NCI-H748 treated with DMSO at 0.1 percent for 48 hours (cell line): ENCODE measurements at regions not wholly inside any gene's neighbourhood (a gene's known extent, or its start where the extent isn't known, plus 50 kb on each side); places are given as distances from the start of the nearest gene placed in this dataset.
A peak's percentile ranks its signal among the peaks of the same experiment; 100 is the strongest.

ENCODE experiments used
- DNase-seq: peaks from one replicate; lab custom pipeline; 2025; lab: John Stamatoyannopoulos, UW

DNA sequence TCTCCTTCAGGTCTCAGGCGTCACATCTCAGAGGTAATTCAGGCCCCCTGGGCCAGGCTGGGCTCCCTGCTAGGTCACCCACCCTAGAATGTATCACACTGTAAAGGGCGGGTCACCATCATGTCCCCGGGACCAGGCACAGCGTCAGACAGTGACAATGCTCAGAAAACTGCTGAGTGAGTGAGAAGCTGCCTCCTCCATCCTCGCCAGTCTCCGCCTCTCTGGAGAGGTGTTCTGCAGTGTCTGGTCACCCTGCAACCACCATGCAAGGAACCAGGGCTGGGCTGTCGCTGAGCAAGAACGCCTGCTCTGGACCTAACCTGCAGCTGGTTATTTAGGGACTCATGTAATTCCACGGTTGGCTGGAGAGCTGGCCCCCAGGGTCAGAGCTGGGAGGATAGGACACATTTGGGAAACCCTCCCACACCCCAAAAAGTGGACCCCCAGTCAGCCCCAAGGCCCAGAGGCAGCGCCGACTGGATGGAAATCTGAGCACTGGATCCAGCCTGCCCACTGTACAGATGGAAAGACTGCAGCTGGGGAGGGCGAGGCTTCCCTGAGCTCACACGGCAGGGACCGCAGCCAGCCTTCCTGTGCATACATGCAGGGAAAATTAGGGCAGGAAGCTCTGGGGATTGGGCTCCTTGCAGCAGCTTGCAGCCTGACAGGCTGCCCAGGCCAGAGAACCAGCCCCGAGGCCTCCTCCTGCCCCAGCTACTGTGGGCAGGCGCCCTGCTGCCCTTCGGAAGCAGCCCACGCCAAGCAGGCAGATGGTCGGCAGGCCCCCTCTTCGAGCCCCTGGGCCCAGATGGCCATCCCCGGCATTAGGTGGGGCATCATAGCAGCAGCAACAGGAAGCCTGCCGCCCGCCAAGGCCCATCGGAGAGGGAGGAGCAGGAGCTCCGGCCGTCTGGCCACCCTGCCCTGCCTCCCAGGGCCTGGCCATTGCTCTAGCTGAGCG is 105.4 kb upstream of the ZMIZ1 start:
- DNase-seq, result no peak

DNA sequence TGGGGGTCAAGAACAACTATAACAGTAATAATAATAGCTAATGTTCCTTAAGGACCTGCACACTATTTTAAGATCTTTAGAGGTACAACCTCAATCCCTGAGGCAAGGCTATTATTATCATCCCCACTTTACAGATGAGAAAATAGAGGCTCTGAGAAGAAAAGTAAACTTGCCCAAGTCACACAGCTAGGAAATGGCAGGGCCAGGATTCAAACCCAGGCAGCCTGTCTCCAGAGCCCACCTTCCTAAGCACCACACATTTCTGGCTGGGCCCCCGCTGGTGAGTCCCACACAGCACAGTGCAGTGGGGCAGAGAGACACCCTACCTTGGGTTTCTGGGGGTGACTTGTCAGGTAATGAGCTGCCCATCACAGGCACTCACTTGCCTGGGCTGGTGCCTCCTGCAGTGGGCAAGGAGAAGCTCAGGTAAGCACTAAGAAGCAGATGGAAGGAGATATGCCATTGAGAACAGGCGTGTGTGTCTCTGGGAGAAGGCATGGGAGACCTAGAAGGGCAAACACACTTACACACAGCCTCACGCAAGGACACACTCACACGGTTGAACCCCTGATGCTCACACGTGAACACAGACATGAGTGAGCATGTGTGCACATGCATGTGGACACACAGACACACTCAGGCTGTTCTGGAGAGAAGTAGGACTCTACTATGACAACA is 104.4 kb upstream of the ZMIZ1 start:
- DNase-seq, result no peak

DNA sequence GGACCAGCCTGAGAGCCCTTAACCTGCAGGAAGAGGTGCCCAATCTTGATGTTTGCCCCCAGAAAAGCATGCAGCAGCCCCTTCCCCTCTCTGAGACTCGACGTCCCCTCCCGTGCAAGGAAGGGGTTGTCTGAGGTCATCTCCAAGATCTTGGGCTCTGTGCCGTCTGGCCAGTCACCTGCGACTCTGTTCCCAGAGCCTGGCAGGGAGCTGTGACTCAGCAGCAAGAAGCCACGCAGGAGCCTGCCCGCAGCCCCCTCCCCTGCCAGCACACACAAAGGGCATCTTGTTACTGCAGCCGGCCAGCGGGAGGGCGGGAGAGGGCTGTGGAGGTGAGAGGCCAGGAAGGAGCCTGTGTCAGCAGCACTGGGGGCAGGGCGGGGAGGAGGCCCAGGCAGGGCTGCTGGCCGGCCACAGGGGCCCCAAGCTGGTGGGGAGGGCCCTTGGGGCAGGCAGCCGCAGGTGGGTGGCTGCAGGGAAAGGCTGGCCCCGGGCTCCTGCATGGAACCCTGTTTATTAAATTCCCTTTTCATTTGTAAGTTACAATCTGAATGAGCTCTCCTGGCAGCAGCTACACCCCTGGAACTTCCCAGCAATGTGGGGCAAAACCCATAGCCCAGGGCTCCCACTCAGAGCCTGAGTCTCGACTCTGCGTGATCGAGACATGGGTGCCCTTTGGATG is 103.7 kb upstream of the ZMIZ1 start:
- no peak for DNase-seq

DNA sequence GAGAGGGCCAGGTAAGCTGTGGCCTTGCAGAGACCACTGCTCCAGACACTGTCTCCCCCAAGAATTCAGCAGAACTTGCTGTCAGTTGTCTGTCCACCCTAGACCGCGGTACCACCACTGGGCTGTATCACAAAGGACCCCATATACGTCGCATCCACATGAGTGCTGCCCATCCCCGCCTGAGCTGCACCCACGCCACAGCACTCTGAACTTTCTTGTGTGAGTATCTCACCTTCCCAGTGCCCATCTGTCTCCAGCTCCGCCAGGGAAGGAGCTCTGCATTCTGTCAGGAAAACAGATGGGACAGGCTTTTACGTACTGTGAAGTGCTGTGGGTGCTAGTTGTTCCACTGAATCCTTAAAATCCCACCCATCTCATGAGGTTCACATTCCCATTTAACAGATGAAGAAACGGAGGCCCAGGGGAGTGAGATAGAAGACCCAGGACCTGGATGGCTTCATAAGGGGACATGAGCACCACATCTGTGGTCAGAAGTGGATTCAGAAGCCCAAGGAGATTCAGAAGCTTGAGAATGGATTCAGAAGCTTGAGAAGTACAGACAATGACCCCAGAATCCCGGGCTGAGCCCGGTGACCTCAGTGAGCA is 102.5 kb upstream of the ZMIZ1 start:
- DNase-seq, result no peak

DNA sequence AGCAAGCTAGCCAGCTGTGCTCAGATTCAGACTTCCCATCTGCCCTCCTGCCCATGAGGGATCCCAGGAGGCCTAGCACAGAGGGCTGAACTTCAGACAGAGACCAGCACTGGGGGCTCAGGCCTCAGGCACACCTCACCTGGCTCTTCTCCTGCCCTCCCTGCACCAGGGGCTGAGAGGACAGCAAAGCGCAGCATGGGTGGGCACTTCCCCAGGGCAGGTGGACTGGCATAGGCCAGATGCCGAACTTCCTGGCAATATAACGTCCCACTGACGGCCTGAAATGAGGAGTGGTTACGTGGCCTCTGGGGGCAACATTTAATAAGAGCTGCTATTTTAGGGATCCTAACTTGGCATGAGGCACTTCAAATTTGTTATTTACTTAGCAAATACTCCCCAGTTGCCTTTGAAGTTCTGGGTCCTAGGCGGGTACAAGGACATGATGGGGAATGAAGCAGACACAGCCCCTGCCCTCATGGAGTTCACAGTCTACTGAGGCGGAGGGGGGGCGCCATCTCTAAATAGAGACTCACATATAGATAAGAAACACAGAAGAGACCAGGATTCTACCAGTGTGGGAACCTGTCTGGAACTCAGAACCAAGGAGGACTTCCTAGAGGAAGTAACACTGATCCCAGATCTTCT is 101.8 kb upstream of the ZMIZ1 start:
- DNase-seq, result no peak

DNA sequence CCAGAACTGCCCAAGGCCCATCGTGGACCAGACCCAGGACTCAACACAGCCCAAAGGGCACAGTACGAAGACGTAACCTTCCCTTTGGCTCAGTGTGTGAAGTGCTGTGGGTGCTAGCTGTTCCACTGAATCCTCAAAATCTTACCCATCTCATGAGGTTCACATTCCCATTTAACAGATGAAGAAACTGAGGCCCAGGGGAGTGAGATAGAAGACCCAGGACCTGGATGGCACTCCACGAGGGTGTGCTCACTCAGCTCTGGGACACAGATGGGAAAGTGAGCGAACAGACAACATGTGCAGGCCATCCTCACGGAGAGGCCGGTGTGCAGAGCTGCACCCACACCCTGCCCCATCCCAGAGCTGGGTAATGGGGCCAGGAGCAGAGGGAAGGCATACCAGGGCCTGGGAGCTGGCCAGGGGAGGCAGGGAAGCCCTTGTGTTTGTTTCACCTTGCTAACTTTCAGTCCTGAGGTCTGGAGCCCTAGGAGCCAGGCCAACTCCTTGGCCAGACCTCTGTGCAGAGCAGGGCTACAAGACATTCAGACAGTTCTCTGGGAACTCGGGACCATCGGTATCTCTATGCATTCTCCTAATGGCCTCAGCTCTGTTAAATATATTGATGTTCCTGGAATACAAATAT is 100.3 kb upstream of the ZMIZ1 start:
- DNase-seq, result no peak

DNA sequence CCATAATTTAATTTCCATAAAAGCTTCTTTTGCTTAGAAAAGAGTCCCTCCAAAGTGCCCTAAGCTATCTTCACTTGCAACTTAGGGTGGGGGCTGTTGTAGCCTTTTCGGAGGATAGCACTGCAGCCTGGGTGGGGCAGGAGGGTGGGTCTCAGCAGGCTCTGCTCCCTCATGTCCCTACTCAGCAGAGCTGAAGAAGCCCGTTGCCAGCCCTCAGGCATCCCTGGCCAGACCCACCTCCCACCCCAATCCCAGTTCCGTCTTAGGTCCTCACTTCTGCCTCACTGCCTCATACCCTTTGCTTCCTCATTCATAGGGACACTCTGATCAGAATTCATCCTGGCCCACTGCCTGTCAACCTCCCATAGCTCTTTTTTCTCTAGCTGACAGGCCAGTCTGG is 99.8 kb upstream of the ZMIZ1 start:
- no peak for DNase-seq

DNA sequence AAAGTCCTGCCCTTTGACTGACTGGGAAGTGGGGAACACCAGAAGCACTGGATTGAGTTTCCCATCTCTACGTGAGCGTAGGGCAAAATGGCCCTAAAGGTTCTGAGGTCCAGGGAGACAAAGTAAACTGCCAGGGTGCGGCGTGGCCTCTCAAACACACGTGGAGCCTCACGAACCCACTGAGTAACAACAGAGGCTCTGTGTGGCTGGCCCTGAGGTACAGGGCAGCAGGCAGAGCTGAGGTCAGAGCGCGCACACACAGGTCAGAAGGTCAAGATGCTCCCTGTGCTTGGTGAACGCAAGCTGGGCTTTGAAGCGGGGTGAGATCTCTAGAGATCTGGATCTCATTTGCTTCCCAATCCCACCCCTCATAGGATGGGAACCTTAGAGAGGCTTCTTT is 99.0 kb upstream of the ZMIZ1 start:
- DNase-seq, result no peak

DNA sequence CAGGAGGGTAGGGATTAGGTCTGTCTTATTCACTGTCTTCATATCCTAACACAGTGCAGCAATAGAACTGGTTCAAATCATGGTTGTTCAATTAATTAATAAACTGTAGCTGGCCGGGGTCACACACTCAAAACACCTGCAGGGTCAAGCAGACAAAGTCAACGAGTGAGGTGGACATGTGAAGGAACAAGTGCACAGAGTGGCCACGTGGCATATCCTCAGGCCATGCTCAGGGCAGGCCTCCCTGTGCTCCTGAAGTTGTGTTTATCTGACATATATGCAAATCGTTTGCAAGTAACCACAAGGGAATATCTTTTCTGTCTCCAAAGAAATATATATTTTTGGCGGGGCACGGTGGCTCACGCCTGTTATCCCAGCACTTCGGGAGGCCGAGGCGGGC is 98.5 kb upstream of the ZMIZ1 start:
- no peak for DNase-seq

DNA sequence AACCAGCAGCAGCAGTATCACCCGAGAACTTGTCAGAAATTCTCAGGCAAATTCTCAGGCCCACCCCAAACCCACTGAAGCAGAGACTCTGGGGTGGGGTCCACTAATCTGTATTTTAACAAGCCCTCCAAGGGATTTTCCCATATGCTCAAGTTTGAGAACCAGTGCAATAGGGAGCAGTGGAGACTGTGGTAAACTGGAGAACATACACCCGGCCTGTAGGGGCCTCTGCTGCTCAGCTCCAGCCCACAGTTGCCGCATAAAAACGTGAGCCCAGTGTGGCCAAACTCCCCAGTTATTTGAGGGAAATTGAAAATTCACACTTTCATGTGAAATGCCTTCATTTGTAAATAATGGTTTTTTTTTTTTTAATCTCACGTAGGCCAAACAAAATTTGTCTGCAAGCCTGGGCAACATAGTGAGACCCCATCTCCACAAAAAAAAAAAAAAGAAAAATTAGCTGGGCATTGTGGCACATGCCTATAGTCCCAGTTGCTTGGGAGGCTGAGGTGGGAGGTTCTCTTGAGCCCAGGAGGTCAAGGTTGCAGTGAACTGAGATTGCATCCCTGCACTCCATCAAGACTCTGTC is 97.6 kb upstream of the ZMIZ1 start:
- DNase-seq, result no peak

DNA sequence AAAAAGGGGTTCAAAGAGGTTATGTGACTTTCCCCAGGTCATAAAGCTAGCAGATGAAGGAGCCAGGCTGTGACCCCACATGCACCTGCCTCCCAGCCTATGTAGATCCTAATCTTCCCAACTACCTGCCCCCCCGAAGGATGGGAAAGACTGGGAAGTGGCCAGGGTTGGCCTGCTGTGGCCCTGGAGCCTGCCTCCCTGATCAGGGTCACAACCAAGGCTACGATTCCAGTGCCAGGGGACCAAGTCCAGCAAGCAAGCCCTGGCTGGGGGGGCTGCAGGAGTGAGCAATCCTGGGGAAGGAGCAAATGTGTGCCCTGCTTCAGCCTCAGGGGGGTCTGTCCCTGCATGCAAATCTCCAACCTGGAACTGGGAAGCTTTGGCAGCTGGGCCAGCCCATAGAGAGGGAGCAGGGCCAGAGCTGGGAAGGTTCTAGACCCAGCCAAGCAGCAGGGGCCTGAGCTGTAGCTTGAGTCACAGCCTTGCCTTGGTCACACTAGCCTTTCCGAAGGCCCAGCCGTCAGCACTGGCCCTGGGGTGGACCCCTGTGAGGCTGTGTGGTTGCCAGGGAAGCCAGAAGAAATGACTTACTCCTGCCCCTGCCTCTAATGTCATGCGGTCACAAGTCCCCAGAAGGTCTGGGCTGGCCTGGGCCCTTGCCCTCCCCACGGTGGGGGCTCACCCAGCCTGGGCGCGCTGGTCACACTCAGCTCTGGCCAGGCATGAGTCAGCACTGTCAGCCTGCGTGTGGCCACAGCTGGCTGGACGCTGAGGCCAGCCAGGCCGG is 96.4 kb upstream of the ZMIZ1 start:
- no peak for DNase-seq

DNA sequence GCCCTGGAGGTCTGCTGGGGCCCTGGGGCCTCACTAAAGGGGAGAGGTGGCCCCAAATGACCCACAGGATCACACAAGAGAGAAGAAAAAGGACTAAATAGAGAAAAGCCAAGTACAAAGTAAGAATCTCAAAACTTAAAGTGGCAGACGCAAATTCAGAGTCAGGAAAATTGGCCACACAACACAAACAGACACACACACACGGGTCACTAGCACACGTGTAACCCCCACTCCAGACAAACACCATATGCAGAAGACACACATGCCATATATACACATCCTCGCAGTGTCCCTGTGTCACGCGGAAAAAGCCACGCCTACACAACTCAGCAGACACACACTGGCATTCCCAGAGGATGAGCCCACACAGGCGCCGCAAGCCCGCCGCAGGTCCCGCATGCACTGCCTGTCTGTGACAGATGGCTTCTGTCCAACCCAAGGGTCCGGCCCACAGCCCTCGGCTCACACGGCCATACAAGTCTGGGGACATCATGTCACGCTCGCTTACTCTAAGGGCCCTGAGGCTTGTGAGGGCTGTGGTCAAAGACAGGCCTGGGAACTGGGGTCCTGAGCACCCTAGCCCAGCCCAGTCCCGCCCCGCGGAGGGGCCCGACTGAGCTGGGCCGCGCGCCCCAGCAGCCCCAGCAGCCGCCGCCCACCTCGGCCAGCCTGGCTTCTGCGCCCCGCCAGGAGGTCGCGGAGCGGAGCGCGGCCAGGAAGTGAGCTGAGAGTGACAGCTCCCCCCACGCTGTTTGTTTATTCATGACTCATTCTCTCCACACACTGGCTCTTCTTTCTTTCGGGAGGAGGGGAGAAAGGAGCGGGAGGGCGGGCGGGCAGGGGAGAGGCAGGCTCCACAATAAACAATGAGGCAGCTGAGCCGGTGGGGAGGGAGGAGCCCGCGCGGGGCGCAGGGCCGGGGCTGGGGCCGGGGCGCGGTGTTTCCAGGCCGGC is 95.5 kb upstream of the ZMIZ1 start:
- peak; percentile 76 for DNase-seq

DNA sequence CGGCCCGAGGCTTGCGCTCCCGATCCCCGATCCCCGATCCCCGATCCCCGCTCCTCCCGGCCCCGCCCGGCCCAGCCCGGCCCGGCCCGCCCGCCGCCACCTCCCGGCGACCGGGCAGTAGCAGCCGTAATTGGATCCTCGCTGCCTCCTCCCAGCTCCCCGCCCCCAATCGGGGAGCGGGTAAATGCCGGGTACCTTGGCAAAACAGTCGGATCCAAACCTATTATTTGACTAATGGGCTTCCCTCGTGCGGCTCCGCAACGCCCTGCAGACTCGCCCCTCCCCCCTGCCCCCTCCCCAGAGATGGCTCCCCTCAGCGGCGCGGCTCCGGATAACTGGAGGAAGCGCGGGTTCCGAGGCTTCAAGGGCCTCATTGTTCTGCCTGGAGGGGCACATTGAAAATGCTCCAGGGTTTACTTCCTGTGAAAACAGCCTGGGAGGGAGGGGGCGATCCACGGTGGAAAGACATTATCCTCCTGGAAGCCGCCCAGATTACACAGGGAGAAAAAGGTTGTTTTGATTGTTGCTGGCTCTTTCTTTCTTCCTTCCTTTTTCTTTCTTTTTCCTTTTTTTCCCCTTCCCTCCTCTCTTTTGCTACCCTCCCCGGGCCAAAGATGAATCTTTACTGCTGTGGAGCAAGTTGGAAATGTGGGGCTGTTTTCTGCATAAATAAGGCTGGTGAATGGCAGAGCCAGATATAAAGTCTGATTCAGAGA is 94.7 kb upstream of the ZMIZ1 start:
- DNase-seq, result peak; percentile 72

DNA sequence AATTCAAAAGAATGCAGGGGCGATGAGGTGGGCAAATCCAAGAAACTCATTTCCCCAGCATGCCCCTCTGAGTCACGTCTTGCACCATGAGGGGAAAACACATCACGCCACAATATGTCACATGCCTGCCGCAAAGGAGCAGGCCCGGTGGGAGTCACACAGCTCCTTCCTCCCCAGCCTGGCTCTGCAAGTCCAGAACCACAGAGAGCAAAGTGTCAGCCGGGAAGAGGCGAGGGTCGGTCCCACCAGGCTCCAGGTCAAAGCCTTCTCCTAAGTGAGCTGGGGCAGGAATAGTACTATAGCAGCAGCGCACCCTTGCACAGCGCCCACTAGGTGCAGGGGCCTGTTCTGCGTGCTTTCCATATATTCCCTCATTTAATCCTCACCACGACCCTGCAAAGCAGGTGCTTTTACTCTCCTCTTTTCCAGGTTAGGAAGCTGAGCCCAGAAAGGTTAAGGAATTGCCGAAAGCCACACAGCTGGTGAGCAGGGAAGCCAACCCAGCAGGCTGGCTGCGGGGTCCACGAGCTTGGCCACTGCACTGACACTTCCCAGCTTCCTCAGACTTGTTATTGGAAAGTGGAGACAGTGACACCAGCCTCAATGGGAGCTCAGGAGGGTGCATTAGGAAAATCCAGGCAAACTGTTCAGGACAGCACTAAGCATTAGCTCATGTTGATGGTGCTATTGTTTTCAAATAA is 94.0 kb upstream of the ZMIZ1 start:
- peak; percentile 44 for DNase-seq

DNA sequence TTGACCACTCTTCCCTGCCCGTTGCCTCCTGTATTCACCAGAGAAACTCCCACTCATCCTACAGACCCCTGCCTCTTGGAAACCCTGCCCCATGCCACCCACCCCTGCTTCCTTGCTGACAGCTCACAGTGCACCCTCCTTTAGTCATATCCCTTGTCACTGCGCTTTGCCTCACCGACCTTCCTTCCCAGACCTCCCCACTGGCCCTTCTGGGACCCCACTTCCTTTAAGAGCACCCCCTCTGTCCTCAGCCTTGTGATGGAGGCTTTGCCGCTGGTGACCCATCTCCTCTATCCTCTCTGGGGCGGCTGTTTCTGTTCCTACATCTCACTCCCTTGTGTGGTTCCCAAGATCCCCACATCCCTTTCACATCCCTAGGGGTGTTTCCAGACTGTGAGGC is 92.8 kb upstream of the ZMIZ1 start:
- no peak for DNase-seq

DNA sequence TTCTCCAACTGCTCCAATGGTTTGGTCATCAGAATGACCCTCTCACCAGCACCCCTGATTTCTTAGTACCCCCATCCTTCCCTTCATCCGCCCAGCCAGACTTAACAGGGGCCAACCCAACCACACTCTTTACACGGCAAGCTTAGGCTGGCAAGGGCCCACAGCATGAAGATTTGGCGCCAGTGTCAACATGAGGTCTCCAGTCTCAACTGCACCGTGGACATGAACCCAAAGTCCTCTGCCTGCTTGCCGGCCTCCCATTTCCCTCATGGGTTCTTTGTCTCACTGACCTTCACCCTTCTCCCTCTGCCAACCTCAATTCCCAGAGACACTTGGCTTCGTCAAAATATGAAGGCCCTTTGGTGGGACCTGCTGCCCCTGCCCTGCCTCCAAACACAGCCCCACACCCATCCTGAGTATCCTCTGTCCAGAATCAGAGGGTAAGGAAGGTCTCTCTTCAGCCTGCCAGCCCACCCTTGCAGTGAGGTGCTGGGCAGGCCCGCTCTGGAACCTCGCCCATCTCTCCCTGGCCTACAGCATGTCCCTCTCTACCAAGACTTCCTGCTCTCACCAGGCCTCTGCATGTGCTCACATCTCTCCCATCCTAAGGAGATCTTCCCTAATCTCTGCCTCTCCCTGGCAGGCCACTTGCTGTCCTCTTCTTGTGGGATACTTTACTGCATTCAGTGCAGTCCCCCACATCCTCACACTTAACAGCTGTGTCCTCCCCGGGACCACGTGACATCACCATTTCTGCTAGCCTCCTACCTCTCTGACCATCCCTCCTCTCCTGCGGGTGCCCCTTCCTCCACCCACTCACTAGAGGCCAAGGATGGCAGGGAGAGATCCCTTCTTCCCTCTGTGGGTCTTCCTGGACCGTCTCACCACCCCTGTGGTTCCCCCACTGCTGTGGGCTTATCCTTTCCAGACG is 91.7 kb upstream of the ZMIZ1 start:
- DNase-seq, result no peak

DNA sequence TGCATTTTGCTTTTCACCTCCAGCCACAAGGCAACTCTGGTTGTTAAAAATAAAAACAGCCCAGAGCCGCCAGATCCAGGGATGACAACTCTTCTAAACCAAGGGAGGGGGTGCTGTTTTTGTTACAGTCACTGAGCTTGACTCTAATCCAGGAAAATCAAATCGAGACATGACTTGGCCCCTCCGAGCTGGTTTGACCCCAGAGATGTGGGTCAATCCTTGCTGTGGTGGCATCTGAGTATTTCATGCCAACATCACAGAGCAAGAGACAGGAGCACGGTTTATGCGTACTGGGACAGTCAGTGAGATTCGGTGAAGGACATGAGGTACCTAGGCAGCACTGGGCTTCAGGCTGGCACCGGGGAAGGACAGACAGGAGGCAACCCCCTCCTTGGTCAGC is 88.8 kb upstream of the ZMIZ1 start:
- DNase-seq, result no peak
